Fibroblast of lung (primary cell): ENCODE measurements at regions not wholly inside any gene's neighbourhood (a gene's known extent, or its start where the extent isn't known, plus 50 kb on each side); places are given as distances from the start of the nearest gene placed in this dataset.

Experiments
- CTCF ChIP-seq, 2 donors: IDR thresholded peaks in 1 of 2; conservative IDR thresholded peaks in 1 of 2; 1 replicate in 1 of 2; 2 replicates in 1 of 2; pipeline ENCODE4 v1.5.1; 2011 to 2012; ENCODE audit warnings: low read length in 2 of 2, control low read depth in 1 of 2, inconsistent platforms in 1 of 2, low read depth in 1 of 2, mild to moderate bottlenecking in 1 of 2
- EZH2 ChIP-seq: IDR thresholded peaks from 2 replicates; pipeline ENCODE4 v1.5.1; 2012; ENCODE audit warnings: low read length, control low read depth, mild to moderate bottlenecking; ENCODE audit errors: missing control alignments

GRCh38 chr3:59391131-59391530, 341.3 kb upstream of the CFAP20DC start:
- TF ChIP-seq EZH2 = no peak
- TF ChIP-seq CTCF (conservative IDR thresholded peaks at IDR 0.05 in 1 of 2, IDR thresholded peaks at IDR 0.05 in 1 of 2; ENCODE audit: low read depth in 1 of 2, low read length in 2 of 2) = no peak
